GM06990 (cell line): ENCODE measurements at regions not wholly inside any gene's neighbourhood (a gene's known extent, or its start where the extent isn't known, plus 50 kb on each side); places are given as distances from the start of the nearest gene placed in this dataset.

ENCODE experiments used
- DNase-seq: peaks from one replicate; pipeline ENCODE4 v3.0.0-alpha.2; 2011; ENCODE audit not compliant: insufficient read length; ENCODE audit errors: extremely low read depth
- H3K27me3 ChIP-seq: replicated peaks from 2 replicates; pipeline ENCODE4 v1.6.0; 2011; ENCODE audit warnings: low read length; ENCODE audit not compliant: control insufficient read depth, insufficient read depth
- H3K36me3 ChIP-seq: 2 replicates; pipeline ENCODE4 v1.5.1; 2011; ENCODE audit warnings: low read length; ENCODE audit not compliant: control insufficient read depth, insufficient read depth
- H3K4me3 ChIP-seq: replicated peaks from 2 replicates; pipeline ENCODE4 v1.5.1; 2011; ENCODE audit warnings: low read depth, mild to moderate bottlenecking, control low read depth, low read length
- TF ChIP-seq, protein P1 (sequence below): IDR thresholded peaks from 2 replicates; pipeline ENCODE4 v1.5.1; 2011; ENCODE audit warnings: low read length, control low read depth, mild to moderate bottlenecking, inconsistent platforms; ENCODE audit not compliant: insufficient read depth, poor library complexity, severe bottlenecking

DNA sequence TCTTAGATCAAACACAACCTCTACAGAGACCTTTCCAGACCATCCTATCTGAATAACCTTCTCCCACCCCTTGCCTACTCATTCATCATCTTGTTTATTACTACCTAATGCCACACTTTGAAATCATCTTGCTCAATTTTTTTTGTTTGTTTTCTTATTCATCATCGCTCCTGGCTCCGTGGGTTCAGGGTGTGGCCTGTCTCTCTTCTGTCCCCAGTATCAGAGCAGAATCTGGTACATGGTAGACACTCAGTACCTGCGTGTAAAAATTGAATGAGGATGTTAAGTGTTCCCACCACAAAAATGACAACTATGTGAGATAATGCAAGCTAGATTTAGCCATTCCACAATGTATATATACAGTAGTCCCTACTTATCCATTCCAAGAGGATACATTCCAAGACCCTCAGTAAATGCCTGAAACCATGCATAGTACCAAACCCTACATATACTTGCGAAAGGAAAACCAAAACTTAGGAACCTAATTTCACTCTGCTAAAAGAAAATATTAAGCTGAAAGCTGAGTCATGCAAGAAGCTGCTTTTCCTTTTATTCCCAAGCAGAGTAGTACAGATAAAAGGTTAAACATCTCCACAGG is 72.1 kb upstream of the SEC61G start:
- no peak for DNase-seq
- Histone ChIP-seq H3K27me3 (no peaks in the 10 kb centered on the region), H3K4me3 (no peak overlapping the region), H3K36me3 (no peaks in the 10 kb centered on the region)
- TF ChIP-seq, protein P1, sequence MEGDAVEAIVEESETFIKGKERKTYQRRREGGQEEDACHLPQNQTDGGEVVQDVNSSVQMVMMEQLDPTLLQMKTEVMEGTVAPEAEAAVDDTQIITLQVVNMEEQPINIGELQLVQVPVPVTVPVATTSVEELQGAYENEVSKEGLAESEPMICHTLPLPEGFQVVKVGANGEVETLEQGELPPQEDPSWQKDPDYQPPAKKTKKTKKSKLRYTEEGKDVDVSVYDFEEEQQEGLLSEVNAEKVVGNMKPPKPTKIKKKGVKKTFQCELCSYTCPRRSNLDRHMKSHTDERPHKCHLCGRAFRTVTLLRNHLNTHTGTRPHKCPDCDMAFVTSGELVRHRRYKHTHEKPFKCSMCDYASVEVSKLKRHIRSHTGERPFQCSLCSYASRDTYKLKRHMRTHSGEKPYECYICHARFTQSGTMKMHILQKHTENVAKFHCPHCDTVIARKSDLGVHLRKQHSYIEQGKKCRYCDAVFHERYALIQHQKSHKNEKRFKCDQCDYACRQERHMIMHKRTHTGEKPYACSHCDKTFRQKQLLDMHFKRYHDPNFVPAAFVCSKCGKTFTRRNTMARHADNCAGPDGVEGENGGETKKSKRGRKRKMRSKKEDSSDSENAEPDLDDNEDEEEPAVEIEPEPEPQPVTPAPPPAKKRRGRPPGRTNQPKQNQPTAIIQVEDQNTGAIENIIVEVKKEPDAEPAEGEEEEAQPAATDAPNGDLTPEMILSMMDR = no peak

DNA sequence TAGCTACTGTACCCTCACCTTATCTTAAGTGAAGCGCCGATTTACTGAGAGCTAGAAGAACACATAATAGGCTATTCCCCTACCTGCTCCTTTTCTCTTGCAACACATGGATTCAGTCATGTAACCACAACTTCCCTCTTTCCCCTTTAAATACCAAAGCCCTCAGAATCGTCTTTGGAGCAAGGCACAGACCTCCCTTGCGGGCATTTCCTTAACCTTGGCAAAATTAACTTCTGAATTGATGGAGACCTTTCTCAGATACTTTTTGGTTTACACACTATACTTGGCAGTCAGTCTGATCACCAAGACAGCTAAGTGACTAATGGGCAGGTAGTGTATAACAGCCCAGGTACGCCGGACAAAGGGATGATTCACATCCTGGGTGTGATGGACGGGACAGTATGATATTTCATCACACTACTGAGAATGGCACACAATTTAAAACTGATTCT is 72.7 kb upstream of the SEC61G start:
- DNase-seq = no peak

GRCh38 chr7:54833001-54833467 is 74.0 kb upstream of the SEC61G start:
- no peaks in the 10 kb centered on the region for H3K27me3 ChIP-seq
- H3K36me3 ChIP-seq = no peaks in the 10 kb centered on the region
- no peak overlapping the region for H3K4me3 ChIP-seq
- TF ChIP-seq, protein P1 = no peak
- no peak for DNase-seq

More for the DNA sequence above, 72.7 kb upstream of the SEC61G start:
- Histone ChIP-seq H3K27me3 (no peaks in the 10 kb centered on the region), H3K4me3 (no peak overlapping the region), H3K36me3 (no peaks in the 10 kb centered on the region)
- TF ChIP-seq, protein P1 = no peak

DNA sequence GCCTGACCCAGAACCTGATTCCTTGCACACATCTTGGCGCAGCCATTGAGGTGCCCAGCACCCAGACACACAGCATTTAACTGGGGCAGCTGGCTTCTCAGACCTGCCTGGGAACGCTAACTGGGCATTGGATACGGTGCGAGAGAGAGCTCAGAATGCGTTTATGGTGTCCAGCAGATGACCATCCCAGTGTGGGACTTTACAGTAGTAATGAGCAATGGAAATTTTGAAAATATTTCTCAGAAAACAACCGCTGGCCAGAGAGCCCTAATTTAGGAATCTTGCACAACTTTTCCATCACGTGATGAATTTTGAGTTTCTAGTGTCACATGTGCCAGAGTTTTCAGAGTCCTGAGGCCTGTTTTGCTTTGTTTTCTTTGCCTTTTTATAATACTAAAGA is 78.2 kb upstream of the SEC61G start:
- DNase-seq = no peak
- Histone ChIP-seq H3K36me3 (no peaks in the 10 kb centered on the region), H3K27me3 (no peaks in the 10 kb centered on the region), H3K4me3 (no peak overlapping the region)
- TF ChIP-seq, protein P1 = no peak

- Histone ChIP-seq H3K27me3 (no peaks in the 10 kb centered on the region), H3K36me3 (no peaks in the 10 kb centered on the region), H3K4me3 (no peak overlapping the region)
- DNase-seq = no peak
- TF ChIP-seq, protein P1 = no peak
Measured at GRCh38 chr7:54837761-54838160, 78.8 kb upstream of the SEC61G start.
